SKM-1 (cell line): ENCODE measurements at regions not wholly inside any gene's neighbourhood (a gene's known extent, or its start where the extent isn't known, plus 50 kb on each side); places are given as distances from the start of the nearest gene placed in this dataset.
"Not testable (repeated sequence)": the region's sequence is repeated elsewhere in the genome, so short reads cannot be mapped to it uniquely, and the experiment has no call there.

ENCODE experiments used
- DNase-seq: peaks from one replicate; lab custom pipeline; 2025; ENCODE audit not compliant: unreplicated experiment; lab: John Stamatoyannopoulos, UW

GRCh38 chr4:129974730-129975129, 878.8 kb downstream of the C4orf33 start:
- no peak for DNase-seq

DNA sequence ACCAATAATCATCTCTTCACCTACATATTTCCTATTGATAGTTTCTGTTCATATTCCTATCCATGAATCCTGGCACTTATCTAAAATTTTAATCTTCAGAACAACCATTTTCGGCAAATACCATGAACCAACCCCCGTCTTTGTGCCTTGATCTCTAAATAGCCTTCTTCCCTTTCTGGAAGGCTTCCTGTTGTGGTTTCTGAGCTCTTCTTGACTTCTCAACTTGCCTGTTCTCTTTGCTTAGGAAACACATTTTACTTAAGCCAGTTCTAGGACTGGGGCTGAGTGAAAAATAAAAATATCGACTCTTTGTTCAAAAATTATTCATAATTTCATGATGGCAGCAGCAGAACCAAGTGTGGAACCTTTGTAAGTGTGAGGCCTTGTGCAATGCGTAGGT, 882.4 kb downstream of the C4orf33 start:
- DNase-seq, result peak; percentile 3

GRCh38 chr4:129988957-129989356, 893.0 kb downstream of the C4orf33 start:
- DNase-seq, result no peak

DNA sequence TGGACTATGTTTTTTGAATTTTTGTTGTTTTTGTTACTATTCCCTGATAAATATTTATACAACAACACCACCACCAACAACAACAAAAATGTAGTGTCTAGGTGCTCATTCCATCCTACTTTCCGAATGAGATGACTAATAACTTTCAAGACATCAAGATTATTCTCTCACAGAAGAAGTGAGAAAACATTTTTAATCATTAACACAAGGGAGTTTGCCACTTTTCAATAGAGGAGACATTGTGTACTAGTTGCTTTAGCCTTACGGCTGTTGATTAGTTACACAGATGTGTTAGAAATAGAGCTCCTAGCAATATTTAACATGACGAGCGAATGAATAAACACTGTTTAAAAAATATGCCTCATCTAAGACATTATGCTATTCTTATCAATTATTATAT, 898.8 kb downstream of the C4orf33 start:
- no peak for DNase-seq

DNA sequence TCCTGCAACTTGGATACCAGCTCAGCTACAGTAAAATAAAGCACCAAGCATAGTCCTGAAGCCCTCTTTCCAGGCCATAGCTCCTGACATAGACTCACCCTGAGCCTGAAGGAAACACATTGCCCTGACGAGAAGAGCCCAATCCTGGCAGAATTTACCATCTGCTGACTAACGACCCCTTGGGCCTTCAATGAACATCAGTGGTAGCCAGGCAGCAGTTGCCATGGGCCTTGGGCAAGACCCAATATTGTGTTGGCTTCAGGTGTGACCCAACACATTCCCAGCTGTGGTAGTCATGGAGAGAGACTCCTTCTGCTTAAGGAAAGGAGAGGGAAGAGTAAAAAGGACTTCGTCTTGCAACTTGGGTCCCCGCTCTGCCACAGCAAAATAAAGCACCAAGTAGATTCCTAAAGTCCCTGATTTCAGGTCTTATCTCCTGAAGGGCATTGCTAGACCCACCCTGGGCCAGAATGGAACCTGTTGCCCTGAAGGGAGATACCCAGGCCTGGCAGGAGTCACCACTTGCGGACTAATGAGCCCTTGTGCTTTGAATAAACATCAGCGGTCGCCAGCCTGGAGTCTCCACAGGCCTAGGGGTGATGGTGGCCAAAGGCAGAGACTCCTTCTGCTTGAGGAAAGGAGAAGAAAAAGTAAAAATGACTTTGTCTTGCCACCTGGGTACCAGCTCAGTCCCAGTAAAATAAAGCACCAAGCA, 902.6 kb downstream of the C4orf33 start:
- no peak for DNase-seq

- no peak for DNase-seq
Observed at GRCh38 chr4:129999156-129999555, 903.2 kb downstream of the C4orf33 start.

DNA sequence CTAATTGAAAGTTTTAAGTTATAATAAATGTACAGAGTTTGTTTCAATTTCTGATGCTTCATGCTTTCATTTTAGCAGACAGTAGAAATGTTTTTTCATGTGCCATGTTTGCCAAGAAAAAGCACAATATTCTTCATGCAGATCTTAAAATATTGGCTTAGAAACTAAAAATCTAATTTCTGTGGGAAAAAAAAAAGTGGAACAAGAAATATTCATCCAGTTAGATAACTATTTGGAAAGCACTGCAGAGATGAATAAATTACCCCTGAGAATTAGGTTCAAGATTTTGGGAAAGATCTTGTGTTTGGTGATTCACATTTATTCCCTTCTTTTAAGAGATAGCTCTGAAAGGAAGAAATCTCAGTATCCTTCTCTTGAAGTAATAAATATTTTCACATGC, 912.5 kb downstream of the C4orf33 start:
- DNase-seq, result no peak

DNA sequence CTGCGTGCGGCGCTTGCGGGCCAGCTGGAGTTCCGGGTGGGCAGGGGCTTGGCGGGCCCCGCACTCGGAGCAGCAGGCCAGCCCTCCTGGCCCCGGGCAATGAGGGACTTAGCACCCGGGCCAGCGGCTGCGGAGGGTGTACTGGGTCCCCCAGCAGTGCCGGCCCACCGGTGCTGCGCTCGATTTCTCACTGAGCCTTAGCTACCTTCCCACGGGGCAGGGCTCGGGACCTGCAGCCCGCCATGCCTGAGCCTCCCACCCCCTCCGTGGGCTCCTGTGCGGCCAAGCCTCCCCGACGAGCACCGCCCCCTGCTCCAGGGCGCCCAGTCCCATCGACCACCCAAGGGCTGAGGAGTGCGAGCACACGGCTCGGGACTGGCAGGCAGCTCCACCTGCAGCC, 916.9 kb downstream of the C4orf33 start:
- not testable (repeated sequence) for DNase-seq

DNA sequence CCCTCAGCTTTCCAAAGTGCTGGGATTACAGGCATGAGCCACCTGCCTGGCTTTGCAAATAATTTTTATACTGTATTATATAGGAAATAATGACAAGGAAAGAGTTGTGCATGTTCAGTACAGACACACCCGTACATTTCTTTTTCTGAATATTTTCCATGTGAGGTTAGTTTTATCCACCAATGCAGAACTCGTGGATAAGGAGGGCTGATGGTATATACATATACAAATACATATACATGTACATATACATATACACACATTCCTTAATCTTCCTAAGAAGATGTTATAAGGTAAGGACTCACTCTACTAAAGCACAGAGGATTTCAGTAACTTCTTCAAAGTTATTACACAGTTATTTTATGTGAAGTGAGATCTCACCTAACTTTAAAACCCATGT, 925.8 kb downstream of the C4orf33 start:
- DNase-seq, result no peak

GRCh38 chr4:130023088-130023487, 927.1 kb downstream of the C4orf33 start:
- DNase-seq, result no peak

DNA sequence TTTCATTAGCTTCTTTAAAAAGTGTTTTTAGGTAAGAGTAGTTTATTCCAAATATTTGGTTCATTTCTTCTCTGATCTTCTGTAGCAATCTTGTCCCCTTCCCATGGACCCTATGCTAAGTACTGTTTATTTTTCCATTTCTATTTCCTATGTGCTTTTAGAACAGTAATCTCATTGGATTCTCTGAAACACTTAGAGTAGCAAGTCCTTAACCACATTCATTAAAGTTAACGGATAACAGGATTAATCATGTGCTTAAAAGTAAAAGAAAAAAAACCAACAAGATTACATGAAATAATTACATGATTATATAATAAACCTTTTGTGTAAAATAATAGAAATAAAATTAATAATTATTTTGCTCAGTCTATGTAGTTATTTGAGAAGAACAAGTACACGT, 929.7 kb downstream of the C4orf33 start:
- no peak for DNase-seq

- DNase-seq, result no peak
Observed at GRCh38 chr4:130026185-130026584, 930.2 kb downstream of the C4orf33 start.

DNA sequence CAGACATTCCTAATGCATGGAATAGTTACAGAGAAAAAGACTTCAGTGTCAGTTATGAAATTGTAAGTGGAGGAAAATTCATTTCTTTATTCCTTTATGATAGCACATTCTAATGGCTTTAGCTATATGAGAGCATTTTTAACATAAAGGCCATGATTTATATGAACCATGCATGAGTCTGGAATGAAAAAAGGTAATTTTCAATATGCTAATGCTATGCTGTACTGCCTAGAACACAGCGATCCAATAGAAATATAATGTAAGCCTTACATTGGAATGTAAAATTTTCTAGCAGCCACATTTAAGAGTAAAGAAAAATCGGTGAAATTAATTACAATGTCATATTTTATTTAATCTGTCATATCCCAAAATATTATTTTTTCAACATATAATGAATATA, 932.0 kb downstream of the C4orf33 start:
- no peak for DNase-seq

- peak; percentile 48 for DNase-seq
Observed at GRCh38 chr4:130028552-130028951, 932.6 kb downstream of the C4orf33 start.

GRCh38 chr4:130029442-130029841, 933.5 kb downstream of the C4orf33 start:
- DNase-seq, result no peak

- DNase-seq, result no peak
Observed at GRCh38 chr4:130031858-130032257, 935.9 kb downstream of the C4orf33 start.

DNA sequence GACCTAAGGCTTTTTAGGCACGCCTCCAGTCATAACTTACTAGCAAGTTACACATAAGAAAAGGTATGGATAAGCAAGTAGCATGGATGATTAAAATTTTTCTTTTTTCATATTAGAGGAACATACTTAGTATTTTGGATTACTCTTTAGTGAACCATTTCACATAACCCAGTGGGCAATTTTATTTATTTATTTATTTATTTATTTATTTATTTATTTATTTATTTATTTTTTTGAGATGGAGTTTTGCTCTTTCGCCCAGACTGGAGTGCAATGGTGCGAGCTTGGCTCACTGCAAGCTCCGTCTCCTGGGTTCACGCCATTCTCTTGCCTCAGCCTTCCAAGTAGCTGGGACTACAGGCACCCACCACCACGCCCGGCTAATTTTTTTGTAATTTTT, 937.7 kb downstream of the C4orf33 start:
- not testable (repeated sequence) for DNase-seq

GRCh38 chr4:130034876-130035275, 938.9 kb downstream of the C4orf33 start:
- no peak for DNase-seq

DNA sequence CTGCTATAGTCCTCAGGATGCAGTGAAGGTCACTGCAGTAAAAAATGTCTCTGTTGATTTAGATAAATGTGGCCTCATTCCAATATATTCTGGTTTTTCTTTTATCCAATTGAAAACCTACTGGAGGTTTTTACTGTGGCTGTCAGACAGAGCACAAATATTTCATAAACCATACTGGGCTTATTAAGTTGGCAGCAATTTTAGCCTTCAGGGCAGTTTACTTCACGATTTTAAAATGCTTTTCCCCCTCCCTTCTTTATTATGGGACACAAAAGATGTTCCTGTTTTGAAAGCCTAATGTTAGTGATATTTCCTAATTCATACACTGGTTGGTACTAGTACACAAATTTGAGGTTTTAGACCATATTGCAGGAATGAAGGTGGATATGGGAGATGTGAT, 939.4 kb downstream of the C4orf33 start:
- DNase-seq, result no peak

GRCh38 chr4:130037866-130038265, 941.9 kb downstream of the C4orf33 start:
- DNase-seq, result not testable (repeated sequence)

DNA sequence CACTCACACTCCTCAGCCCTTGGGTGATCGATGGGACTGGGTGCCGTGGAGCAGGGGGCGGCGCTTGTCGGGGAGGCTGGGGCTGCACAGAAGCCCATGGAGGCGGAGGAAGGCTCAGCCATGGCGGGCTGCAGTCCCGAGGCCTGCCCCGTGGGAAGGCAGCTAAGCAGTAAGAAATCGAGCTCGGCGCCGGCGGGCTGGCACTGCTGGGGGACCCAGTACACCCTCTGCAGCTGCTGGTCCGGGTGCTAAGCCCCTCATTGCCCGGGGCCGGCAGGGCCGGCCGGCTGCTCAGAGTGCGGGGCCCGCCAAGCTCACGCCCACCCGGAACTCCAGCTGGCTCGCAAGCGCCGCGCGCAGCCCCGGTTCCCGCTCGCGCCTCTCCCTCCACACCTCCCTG, 942.6 kb downstream of the C4orf33 start:
- DNase-seq, result not testable (repeated sequence)

DNA sequence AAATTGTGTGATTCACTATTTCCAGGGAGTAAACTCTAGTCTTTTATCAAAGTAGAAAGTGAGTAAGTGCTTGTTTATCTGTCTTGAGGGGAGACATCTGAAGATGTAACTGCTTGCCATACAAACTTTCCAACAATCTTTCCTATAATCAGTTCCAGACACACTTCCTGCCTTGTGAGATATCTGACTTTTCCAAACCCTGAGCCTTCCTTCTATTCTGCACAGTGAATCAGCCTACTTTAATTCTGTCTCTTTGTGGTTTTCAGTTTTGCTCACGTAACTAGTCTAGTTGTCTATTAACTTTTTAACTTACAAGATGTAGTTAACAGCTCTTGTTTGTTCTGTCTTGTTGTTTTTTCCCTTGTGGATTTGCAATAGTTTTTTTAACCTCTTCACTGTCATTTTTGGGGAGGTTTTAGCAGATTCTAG, 947.8 kb downstream of the C4orf33 start:
- DNase-seq, result no peak
